GM21390 (cell line): ENCODE measurements at regions not wholly inside any gene's neighbourhood (a gene's known extent, or its start where the extent isn't known, plus 50 kb on each side); places are given as distances from the start of the nearest gene placed in this dataset.

Source experiments
- ATAC-seq: cut with Tn5 transposase; IDR thresholded peaks from one replicate; pipeline ENCODE4 v1.9.1; 2021; ENCODE audit not compliant: unreplicated experiment

DNA sequence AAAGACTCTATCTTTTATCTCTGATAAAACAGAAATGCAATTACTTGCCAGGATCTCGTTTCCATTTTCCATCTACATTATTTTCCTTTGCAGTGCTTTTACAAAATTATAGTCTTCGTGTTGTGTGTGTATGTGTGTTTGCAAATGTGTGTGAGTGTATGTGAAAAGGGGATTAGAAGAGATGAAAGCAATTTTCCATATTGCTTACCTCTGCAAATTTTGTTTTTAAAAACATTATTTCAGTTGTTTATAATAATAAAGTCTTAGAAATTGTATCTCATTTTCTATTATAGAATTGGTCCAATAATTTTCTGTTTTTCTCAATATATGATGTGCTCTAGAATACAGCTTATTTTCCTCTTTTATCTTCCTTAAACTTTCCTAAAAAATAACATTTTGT is 421.3 kb upstream of the ANKRD30A start:
- ATAC-seq: no peak

DNA sequence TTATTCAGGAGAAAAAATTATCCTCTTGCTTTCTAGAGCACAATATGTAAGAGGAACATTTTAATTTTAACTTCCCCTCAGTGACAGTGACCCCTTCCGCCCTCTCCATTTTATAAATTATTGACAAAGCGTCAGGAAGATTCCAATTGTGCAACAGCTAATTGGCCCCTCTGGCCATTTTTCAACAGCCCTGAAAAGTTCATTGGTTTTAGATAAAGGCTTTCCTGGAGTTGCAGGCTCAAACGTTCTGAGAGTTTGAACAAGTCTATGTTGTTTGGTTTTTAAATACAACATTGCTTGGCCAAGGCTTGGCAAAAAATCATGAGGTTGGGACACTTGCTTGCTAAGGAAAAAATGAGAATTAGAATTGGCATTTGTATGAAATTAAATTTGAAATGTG is 422.2 kb upstream of the ANKRD30A start:
- no peak for ATAC-seq

DNA sequence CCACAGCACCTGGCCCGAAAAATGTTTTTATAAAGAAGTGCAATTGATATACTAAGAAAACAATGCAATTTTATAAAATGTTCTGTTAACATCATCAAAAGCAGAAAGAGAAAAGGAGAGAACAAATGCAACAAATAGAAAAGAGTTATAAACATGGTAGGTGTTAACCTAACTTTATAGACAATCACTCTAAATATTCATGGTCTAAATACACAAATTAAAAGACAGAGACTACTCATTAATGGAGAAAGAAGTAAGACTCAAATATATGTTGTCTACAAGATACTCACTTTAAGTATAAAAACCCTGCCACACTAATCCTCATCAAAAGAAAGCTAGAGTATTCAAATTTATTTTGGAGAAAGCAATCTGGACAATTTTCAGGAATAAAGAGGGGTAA is 425.3 kb upstream of the ANKRD30A start:
- ATAC-seq: no peak

DNA sequence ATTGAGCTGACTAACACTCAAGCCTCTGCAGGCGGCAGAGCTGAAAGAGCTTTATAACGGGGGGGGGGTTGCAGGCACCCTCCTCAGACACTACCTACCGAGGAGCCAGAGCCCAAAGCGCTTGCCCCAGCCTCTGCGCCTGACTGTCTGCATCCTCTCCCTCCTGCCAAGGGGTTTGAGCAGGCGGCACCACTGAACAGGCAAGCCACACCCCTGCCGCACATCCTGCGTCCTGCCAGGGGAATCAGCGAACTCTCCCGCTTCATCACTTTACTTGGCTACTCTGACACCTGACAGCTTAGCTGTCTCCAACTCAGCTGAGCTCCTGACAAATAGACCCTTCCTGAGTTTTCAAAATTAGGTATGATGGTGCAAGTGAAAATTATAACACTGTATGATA is 432.6 kb upstream of the ANKRD30A start:
- no peak for ATAC-seq

- no peak for ATAC-seq
Measured at GRCh38 chr10:36688717-36689116, 436.7 kb upstream of the ANKRD30A start.

- ATAC-seq: no peak
Measured at GRCh38 chr10:36683421-36683820, 442.0 kb upstream of the ANKRD30A start.

DNA sequence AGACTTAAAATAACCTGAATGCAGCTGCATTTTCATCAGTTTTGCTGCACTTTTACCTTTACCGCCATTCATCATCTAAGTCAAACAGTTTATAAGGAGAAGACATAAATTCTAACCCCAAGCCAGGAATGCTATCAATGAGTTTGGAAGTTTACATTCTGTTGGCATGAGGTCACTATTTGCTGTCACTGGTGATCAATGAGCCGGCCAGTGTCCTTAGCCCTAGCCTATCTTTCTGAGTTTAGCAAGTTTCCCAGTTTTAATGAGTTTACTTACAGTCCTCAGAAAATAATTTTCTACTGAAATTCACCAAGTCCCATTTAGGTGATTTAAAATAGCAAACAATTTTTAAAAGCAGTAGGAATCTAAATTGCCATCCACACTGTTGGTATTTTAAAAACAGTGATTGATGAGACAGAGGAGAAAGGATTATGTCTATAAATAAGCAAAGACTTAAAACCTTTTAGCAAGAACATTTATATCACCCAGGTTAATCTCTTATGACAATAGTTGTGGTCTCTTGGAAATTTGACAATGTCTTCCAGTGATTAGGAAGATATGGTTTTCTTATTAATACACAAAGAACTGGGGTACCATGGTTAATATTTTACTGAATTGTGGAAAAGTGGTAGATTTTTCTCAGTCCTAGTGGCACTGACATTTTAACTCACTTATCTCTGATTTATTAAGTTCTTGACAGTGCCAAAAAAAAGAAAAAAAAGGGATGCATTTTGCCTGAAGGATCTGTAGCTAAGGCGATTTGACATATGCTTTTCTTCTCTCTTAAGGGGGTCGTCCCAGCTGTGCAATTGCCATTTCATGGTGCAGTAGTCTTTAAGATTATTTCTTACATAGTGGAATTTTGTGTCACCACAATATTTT is 443.4 kb upstream of the ANKRD30A start:
- no peak for ATAC-seq

GRCh38 chr10:36679554-36679953 is 445.8 kb upstream of the ANKRD30A start:
- no peak for ATAC-seq

DNA sequence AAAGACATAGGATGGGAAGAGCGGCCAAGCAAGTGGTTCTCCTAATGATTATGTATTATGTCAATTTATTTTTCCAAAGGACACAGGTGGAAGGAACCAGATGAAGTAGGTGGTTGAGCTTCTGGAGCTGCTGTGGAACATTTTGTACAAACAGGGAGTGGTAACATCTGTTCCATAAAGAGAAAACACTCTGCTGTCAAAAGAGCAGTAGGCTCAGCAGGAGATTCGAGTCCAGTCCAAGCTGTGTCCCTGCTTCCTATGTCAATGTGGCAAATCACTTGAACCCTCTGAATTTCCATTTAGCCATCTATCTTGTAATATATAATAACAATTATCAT is 448.0 kb upstream of the ANKRD30A start:
- ATAC-seq: no peak

GRCh38 chr10:36676756-36677430 is 448.5 kb upstream of the ANKRD30A start:
- no peak for ATAC-seq

- ATAC-seq: no peak
Measured at GRCh38 chr10:36676321-36676720, 449.1 kb upstream of the ANKRD30A start.

GRCh38 chr10:36675458-36675880 is 449.9 kb upstream of the ANKRD30A start:
- no peak for ATAC-seq

DNA sequence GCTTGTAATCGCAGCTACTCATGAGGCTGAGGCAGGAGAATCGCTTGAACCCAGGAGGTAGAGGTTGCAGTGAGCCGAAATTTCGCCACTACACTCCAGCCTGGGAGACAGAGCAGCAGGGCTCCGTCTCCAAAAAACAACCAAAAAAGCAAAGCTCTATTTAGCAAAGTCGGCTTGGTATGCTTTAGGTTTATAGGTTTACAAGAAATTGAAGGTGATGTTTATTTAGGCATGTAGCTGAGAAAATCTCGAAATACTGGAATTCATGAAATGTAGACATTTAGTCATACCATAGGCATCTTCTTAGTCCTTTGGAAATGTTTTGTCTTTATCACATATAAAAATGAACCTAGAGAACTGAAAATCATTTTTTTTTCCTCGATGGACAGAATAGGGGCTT is 453.8 kb upstream of the ANKRD30A start:
- ATAC-seq: no peak

- ATAC-seq: no peak
Measured at GRCh38 chr10:36670621-36671402, 454.6 kb upstream of the ANKRD30A start.

DNA sequence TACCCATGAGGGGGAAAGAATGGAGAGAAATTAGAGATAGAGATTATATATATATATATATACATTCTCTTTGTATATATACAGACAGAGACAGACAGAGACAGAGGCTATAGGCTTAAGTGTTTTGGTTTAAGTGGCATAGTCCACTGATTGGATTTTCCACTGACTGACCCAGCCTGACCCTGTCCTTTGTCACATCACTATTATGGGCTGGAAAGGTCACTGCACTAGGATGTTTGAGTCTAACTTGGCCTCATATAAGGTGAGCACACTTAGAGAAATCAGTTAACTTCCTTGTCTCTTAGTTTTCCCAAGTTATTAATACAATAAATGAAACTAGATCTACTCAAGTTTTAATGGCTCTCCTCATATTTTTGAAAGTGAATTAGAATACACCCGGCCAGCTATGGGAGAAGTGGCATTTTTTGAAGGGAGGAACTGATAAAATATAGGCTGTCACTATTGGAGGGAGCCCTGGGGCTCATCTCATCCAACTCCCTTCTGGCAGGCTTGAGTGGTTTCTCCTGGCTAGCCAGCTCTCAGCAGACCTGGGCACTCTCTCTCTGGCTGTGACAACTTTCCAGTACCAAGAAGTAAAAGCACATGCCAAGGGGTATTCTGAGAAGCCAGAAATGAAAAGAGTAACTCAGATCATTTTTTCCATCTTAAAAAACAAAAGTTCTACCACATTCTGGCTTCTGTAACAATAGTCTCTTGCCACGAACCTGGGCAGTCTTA is 455.6 kb upstream of the ANKRD30A start:
- ATAC-seq: no peak

- no peak for ATAC-seq
Measured at GRCh38 chr10:36666451-36666850, 458.9 kb upstream of the ANKRD30A start.

- ATAC-seq: no peak
Measured at GRCh38 chr10:36662571-36662970, 462.8 kb upstream of the ANKRD30A start.

GRCh38 chr10:36650274-36650673 is 475.1 kb upstream of the ANKRD30A start:
- ATAC-seq: no peak

DNA sequence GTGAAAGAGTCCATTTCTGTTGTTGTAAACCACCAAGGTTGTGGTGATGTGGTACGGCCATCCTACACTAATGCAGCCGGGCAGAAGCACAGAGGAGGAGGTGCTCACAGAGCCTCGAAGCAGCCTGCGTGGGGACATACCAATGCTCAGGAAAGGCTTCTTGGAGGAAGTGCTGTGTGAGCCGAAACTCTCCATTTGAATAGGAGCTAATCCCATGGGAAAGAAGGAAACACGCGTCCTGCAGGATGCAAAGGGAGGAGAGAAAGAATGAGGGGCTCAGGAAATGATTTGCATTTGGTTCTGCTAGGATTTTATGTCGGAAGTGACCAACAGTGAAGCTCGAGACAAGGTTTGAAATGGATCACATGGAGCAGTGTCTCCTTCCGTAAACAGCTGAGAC is 477.9 kb upstream of the ANKRD30A start:
- no peak for ATAC-seq

- ATAC-seq: no peak
Measured at GRCh38 chr10:36640626-36641025, 484.8 kb upstream of the ANKRD30A start.
